Adrenal gland (tissue), 5 donors: ENCODE measurements at regions not wholly inside any gene's neighbourhood (a gene's known extent, or its start where the extent isn't known, plus 50 kb on each side); places are given as distances from the start of the nearest gene placed in this dataset.

Source experiments
- POLR2A ChIP-seq, 2 donors: fragments of 450-650 bp; IDR thresholded peaks; one replicate each; pipeline ENCODE4 v1.6.1; 2017; ENCODE audit warnings: antibody characterized with exemption in 2 of 2, mild to moderate bottlenecking in 2 of 2, moderate library complexity in 1 of 2
- TF ChIP-seq, protein P1 (sequence below), 6 experiments: fragments of 450-650 bp in 4 of 6; fragments of 200-600 bp in 2 of 6; sonication (generic) in 1 of 6; IDR thresholded peaks; 1 replicate in 5 of 6; 2 replicates in 1 of 6; pipeline versions ENCODE4 v1.5.1 to v1.8.0; 2016 to 2021; ENCODE audit warnings: antibody characterized with exemption in 6 of 6, mild to moderate bottlenecking in 2 of 6, moderate library complexity in 1 of 6
- donor health status: DM: no; HTN: no; CAD: no.

DNA sequence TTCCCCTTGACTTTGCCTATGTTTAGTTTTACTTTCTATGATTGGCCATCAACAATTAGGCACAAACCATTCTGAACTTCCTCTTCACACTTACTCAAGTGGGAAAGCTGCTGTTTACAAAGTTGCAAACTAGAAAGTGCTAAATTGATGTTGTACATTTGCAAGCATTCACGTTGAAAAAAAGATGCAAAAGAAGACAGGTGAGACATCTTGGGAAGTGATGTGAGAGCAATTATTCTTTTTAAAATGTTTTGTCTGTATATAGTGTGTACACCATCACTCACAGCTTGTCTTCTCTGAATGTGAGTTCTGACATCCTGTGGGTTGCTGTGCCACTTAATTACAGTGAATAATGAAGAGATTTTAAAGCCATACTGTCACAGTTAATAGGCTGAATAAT lies 874.1 kb upstream of the LRATD1 start:
- no peak for TF ChIP-seq POLR2A (IDR thresholded peaks at IDR 0.05)
- TF ChIP-seq, protein P1, sequence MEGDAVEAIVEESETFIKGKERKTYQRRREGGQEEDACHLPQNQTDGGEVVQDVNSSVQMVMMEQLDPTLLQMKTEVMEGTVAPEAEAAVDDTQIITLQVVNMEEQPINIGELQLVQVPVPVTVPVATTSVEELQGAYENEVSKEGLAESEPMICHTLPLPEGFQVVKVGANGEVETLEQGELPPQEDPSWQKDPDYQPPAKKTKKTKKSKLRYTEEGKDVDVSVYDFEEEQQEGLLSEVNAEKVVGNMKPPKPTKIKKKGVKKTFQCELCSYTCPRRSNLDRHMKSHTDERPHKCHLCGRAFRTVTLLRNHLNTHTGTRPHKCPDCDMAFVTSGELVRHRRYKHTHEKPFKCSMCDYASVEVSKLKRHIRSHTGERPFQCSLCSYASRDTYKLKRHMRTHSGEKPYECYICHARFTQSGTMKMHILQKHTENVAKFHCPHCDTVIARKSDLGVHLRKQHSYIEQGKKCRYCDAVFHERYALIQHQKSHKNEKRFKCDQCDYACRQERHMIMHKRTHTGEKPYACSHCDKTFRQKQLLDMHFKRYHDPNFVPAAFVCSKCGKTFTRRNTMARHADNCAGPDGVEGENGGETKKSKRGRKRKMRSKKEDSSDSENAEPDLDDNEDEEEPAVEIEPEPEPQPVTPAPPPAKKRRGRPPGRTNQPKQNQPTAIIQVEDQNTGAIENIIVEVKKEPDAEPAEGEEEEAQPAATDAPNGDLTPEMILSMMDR (IDR thresholded peaks at IDR 0.05), result no peak
